SK-N-MC (cell line): ENCODE measurements at regions not wholly inside any gene's neighbourhood (a gene's known extent, or its start where the extent isn't known, plus 50 kb on each side); places are given as distances from the start of the nearest gene placed in this dataset.

Experiments
- DNase-seq: peaks from one replicate; pipeline ENCODE4 v3.0.0-alpha.2; 2011; ENCODE audit warnings: low read depth, low spot score
- H3K27ac ChIP-seq: fragments of 200-600 bp; sonication (generic); 2 replicates; pipeline ENCODE4 v1.5.1; 2016; ENCODE audit warnings: mixed run types
- H3K36me3 ChIP-seq: fragments of 200-600 bp; sonication (generic); 2 replicates; pipeline ENCODE4 v1.6.1; 2017; ENCODE audit warnings: antibody characterized with exemption, low read length, mixed read lengths; ENCODE audit not compliant: insufficient read depth
- H3K4me3 ChIP-seq: fragments of 200-600 bp; sonication (generic); 2 replicates; pipeline ENCODE4 v1.5.1; 2016
- H3K9ac ChIP-seq: fragments of 200-600 bp; sonication (generic); 2 replicates; pipeline ENCODE4 v1.8.0; 2017; ENCODE audit warnings: mixed run types, mixed read lengths; ENCODE audit not compliant: insufficient read length
- H3K9me3 ChIP-seq: fragments of 200-600 bp; sonication (generic); 2 replicates; pipeline ENCODE4 v1.6.1; 2017; ENCODE audit warnings: low read depth, mild to moderate bottlenecking, antibody characterized with exemption, low read length, moderate library complexity, mixed read lengths
- EZH2 ChIP-seq: fragments of 200-600 bp; sonication (generic); IDR thresholded peaks from one replicate; pipeline ENCODE4 v1.6.1; 2017; ENCODE audit warnings: antibody characterized with exemption
- FOXP2 ChIP-seq: optimal IDR thresholded peaks from 2 replicates; pipeline ENCODE3; 2011; ENCODE audit warnings: mild to moderate bottlenecking, moderate library complexity; ENCODE audit not compliant: insufficient read depth; ENCODE audit errors: extremely low read length, control extremely low read depth
- POLR2AphosphoS5 ChIP-seq: IDR thresholded peaks from 2 replicates; pipeline ENCODE4 v1.6.1; 2012; ENCODE audit warnings: mild to moderate bottlenecking, low read depth, low read length, borderline replicate concordance

GRCh38 chr6:18920701-18921100 lies 533.6 kb downstream of the RNF144B start:
- no peak for DNase-seq
- H3K9ac ChIP-seq = no peak overlapping the region

GRCh38 chr6:18931086-18931485 lies 543.9 kb downstream of the RNF144B start:
- no peak for DNase-seq
- Histone ChIP-seq H3K9ac (no peak overlapping the region), H3K4me3 (no peak overlapping the region), H3K36me3 (no peaks in the 10 kb centered on the region), H3K9me3 (no peaks in the 10 kb centered on the region), H3K27ac (no peak overlapping the region)
- TF ChIP-seq POLR2AphosphoS5 (no peak), FOXP2 (no peak), EZH2 (no peak)

More at GRCh38 chr6:18920701-18921100, 533.6 kb downstream of the RNF144B start:
- Histone ChIP-seq H3K36me3 (no peaks in the 10 kb centered on the region), H3K9me3 (no peaks in the 10 kb centered on the region), H3K4me3 (no peak overlapping the region), H3K27ac (no peak overlapping the region)
- TF ChIP-seq EZH2 = no peak

- Histone ChIP-seq H3K36me3 (no peaks in the 10 kb centered on the region), H3K9ac (no peak overlapping the region), H3K4me3 (no peak overlapping the region), H3K27ac (no peak overlapping the region), H3K9me3 (no peaks in the 10 kb centered on the region)
- DNase-seq = no peak
- TF ChIP-seq POLR2AphosphoS5 (no peak), EZH2 (no peak), FOXP2 (no peak)
These were observed 571.0 kb downstream of the RNF144B start for GRCh38 chr6:18958146-18958545.

GRCh38 chr6:18961566-18961965 lies 574.4 kb downstream of the RNF144B start:
- H3K9ac ChIP-seq = no peak overlapping the region
- TF ChIP-seq POLR2AphosphoS5 (no peak), EZH2 (no peak), FOXP2 (no peak)
- H3K4me3 ChIP-seq = no peak overlapping the region
- DNase-seq = no peak
- H3K36me3 ChIP-seq = no peaks in the 10 kb centered on the region
- H3K9me3 ChIP-seq = no peaks in the 10 kb centered on the region
- H3K27ac ChIP-seq = no peak overlapping the region

- DNase-seq = no peak
- Histone ChIP-seq H3K4me3 (no peak overlapping the region), H3K9me3 (no peaks in the 10 kb centered on the region), H3K36me3 (no peaks in the 10 kb centered on the region), H3K9ac (no peak overlapping the region), H3K27ac (no peak overlapping the region)
- TF ChIP-seq EZH2 = no peak
- no peak for TF ChIP-seq POLR2AphosphoS5
- no peak for TF ChIP-seq FOXP2
These were observed 575.3 kb downstream of the RNF144B start for GRCh38 chr6:18962361-18962905.

- no peaks in the 10 kb centered on the region for H3K36me3 ChIP-seq
- H3K4me3 ChIP-seq = no peak overlapping the region
- TF ChIP-seq EZH2 (no peak), FOXP2 (no peak)
- no peaks in the 10 kb centered on the region for H3K9me3 ChIP-seq
- no peak overlapping the region for H3K9ac ChIP-seq
- no peak overlapping the region for H3K27ac ChIP-seq
- no peak for DNase-seq
These were observed 576.3 kb downstream of the RNF144B start for GRCh38 chr6:18963439-18963838.

- Histone ChIP-seq H3K27ac (no peak overlapping the region), H3K9ac (no peak overlapping the region), H3K9me3 (no peaks in the 10 kb centered on the region), H3K36me3 (no peaks in the 10 kb centered on the region), H3K4me3 (no peak overlapping the region)
- TF ChIP-seq POLR2AphosphoS5 = no peak
- TF ChIP-seq EZH2 = no peak
- TF ChIP-seq FOXP2 = no peak
- DNase-seq = no peak
These were observed 586.1 kb downstream of the RNF144B start for GRCh38 chr6:18973251-18973650.

GRCh38 chr6:18976091-18976490 lies 588.9 kb downstream of the RNF144B start:
- H3K27ac ChIP-seq = no peak overlapping the region
- H3K9me3 ChIP-seq = no peaks in the 10 kb centered on the region
- H3K9ac ChIP-seq = no peak overlapping the region
- no peak for DNase-seq
- TF ChIP-seq EZH2 (no peak), POLR2AphosphoS5 (no peak), FOXP2 (no peak)
- no peaks in the 10 kb centered on the region for H3K36me3 ChIP-seq
- H3K4me3 ChIP-seq = no peak overlapping the region

GRCh38 chr6:18976966-18977365 lies 589.8 kb downstream of the RNF144B start:
- Histone ChIP-seq H3K4me3 (no peak overlapping the region), H3K9ac (no peak overlapping the region), H3K27ac (no peak overlapping the region), H3K9me3 (no peaks in the 10 kb centered on the region), H3K36me3 (no peaks in the 10 kb centered on the region)
- TF ChIP-seq EZH2 = no peak
- TF ChIP-seq POLR2AphosphoS5 = no peak
- TF ChIP-seq FOXP2 = no peak
- DNase-seq = no peak
